Tibial artery (tissue), 4 donors: ENCODE measurements at regions not wholly inside any gene's neighbourhood (a gene's known extent, or its start where the extent isn't known, plus 50 kb on each side); places are given as distances from the start of the nearest gene placed in this dataset.

Experiments used
- DNase-seq, 2 donors: peaks; one replicate each; pipeline ENCODE4 v3.0.0-alpha.2; 2019
- H3K27ac ChIP-seq, 2 donors: fragments of 200-600 bp; sonication (generic) in 1 of 2; 1 replicate in 1 of 2; 2 replicates in 1 of 2; pipeline ENCODE4 v1.5.1; 2018 to 2019; ENCODE audit warnings: mild to moderate bottlenecking in 1 of 2
- H3K27me3 ChIP-seq, 2 donors: fragments of 200-600 bp; sonication (generic) in 1 of 2; one replicate each; pipeline versions ENCODE4 v1.5.1 to v1.6.0; 2016 to 2019
- H3K36me3 ChIP-seq, 3 donors: fragments of 200-600 bp; sonication (generic) in 2 of 3; one replicate each; pipeline ENCODE4 v1.5.1; 2016 to 2019; ENCODE audit warnings: mild to moderate bottlenecking in 2 of 3
- H3K4me1 ChIP-seq, 4 donors: fragments of 200-600 bp; sonication (generic) in 2 of 4; 1 replicate in 3 of 4; 2 replicates in 1 of 4; pipeline ENCODE4 v1.5.1; 2016 to 2019
- H3K4me3 ChIP-seq, 2 donors: fragments of 200-600 bp; sonication (generic) in 1 of 2; 1 replicate in 1 of 2; 2 replicates in 1 of 2; pipeline ENCODE4 v1.5.1; 2018 to 2019; ENCODE audit warnings: mild to moderate bottlenecking in 2 of 2
- H3K9me3 ChIP-seq, 3 donors: fragments of 200-600 bp; sonication (generic) in 1 of 3; one replicate each; pipeline ENCODE4 v1.5.1; 2016 to 2019
- CTCF ChIP-seq, 2 experiments: fragments of 200-600 bp in 1 of 2; fragments of 450-650 bp in 1 of 2; IDR thresholded peaks; one replicate each; pipeline ENCODE4 v1.5.1; 2017 to 2019; ENCODE audit warnings: antibody characterized with exemption in 2 of 2, mild to moderate bottlenecking in 1 of 2, moderate library complexity in 1 of 2
- intact Hi-C: fragments of 100-400 bp; cut with DNase I; formaldehyde crosslinking; loops from one replicate; pipeline ENCODE4 v1.15.0; 2023; ENCODE audit warnings: low total_unique reads

DNA sequence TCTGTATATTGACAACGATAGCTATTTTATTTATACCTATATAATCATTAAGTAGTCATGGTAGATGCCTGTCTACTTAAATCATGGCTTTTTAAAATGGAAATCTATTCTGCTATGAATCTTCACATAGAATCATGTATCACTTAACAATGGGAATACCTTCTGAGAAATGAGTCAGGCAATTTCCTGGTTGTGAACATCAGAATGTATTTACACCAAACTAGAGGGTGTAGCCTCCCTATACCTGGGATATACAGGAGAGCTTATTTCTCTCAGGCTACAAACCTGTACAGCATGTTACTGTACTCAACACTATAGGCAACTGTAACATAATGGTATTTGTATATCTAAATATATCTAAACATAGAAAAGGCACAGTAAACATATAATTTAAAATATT is 502.3 kb downstream of the ZWINT start:
- TF ChIP-seq CTCF (IDR thresholded peaks at IDR 0.05), result no peak
- no peak overlapping the region for H3K4me3 ChIP-seq
- H3K27ac ChIP-seq, result no peak overlapping the region
- no peaks in the 10 kb centered on the region for H3K36me3 ChIP-seq
- H3K27me3 ChIP-seq, result no peaks in the 10 kb centered on the region
- no peak for DNase-seq
- intact Hi-C loops, result no loop called here
- H3K4me1 ChIP-seq, result no peaks in the 10 kb centered on the region
- no peaks in the 10 kb centered on the region for H3K9me3 ChIP-seq

DNA sequence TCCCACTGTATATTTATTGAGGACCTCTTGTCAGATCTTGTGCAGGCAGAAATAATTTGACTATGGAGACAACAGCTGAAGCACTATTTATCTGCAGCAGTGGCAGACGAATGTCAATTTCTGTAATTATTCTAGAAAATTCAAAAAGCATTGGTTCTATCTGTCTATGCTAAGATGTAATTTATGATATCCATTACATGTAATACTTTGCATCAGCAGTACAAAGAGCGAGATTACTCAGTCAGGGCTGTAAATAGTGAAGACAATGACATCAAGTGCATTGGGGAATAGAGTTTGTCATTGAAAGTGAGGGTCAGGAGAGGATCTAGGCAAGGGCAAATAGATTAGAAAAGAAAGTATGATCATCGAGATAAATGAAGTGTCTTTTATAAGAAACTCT is 508.2 kb downstream of the ZWINT start:
- Histone ChIP-seq H3K4me1 (no peaks in the 10 kb centered on the region), H3K4me3 (no peak overlapping the region), H3K36me3 (no peaks in the 10 kb centered on the region), H3K27me3 (no peaks in the 10 kb centered on the region), H3K27ac (no peak overlapping the region), H3K9me3 (no peaks in the 10 kb centered on the region)
- no peak for DNase-seq
- no peak for TF ChIP-seq CTCF (IDR thresholded peaks at IDR 0.05)
- intact Hi-C loops, result no loop called here

DNA sequence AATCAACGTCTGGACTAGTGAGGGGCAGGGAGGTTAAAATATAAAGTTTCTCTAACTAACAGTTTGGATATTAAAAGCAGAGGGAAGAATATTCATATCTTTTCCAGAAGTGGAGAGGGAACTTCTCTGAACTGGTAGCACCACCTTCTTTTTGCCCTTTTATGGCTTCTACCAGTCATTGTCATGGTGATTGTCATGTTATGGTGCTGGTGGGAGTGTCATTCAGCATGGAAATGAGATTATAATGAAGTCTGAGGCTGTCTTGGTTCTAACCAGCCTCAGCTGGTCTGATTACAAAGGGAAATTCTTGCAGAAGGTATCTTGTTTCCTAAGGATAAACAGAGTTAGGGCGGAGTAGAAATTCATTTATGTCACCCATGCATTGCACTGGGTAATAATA is 523.8 kb downstream of the ZWINT start:
- no peak for TF ChIP-seq CTCF (IDR thresholded peaks at IDR 0.05)
- Histone ChIP-seq H3K27ac (no peak overlapping the region), H3K4me3 (no peak overlapping the region), H3K4me1 (no peaks in the 10 kb centered on the region), H3K27me3 (no peaks in the 10 kb centered on the region), H3K9me3 (no peaks in the 10 kb centered on the region), H3K36me3 (no peaks in the 10 kb centered on the region)
- intact Hi-C loops, result no loop called here
- no peak for DNase-seq

GRCh38 chr10:55822096-55822495 is 539.0 kb downstream of the ZWINT start:
- intact Hi-C loops, result no loop called here
- no peak for DNase-seq
- H3K27ac ChIP-seq, result no peak overlapping the region

GRCh38 chr10:55820478-55820877 is 540.6 kb downstream of the ZWINT start:
- Histone ChIP-seq H3K9me3 (no peaks in the 10 kb centered on the region), H3K27ac (no peak overlapping the region), H3K4me1 (no peaks in the 10 kb centered on the region), H3K27me3 (no peaks in the 10 kb centered on the region), H3K36me3 (no peaks in the 10 kb centered on the region), H3K4me3 (no peak overlapping the region)
- DNase-seq, result no peak
- intact Hi-C loops, result no loop called here
- no peak for TF ChIP-seq CTCF (IDR thresholded peaks at IDR 0.05)

More at GRCh38 chr10:55822096-55822495, 539.0 kb downstream of the ZWINT start:
- Histone ChIP-seq H3K4me1 (no peaks in the 10 kb centered on the region), H3K9me3 (no peaks in the 10 kb centered on the region), H3K36me3 (no peaks in the 10 kb centered on the region), H3K4me3 (no peak overlapping the region), H3K27me3 (no peaks in the 10 kb centered on the region)
- TF ChIP-seq CTCF (IDR thresholded peaks at IDR 0.05), result no peak

- Histone ChIP-seq H3K27me3 (no peaks in the 10 kb centered on the region), H3K4me1 (no peaks in the 10 kb centered on the region), H3K27ac (no peak overlapping the region), H3K9me3 (no peaks in the 10 kb centered on the region), H3K36me3 (no peaks in the 10 kb centered on the region), H3K4me3 (no peak overlapping the region)
- intact Hi-C loops, result no loop called here
- DNase-seq, result no peak
- no peak for TF ChIP-seq CTCF (IDR thresholded peaks at IDR 0.05)
Observed at GRCh38 chr10:55820071-55820470, 541.0 kb downstream of the ZWINT start.
